HG02938 (cell line): ENCODE measurements at regions not wholly inside any gene's neighbourhood (a gene's known extent, or its start where the extent isn't known, plus 50 kb on each side); places are given as distances from the start of the nearest gene placed in this dataset.
"Not testable (repeated sequence)": the region's sequence is repeated elsewhere in the genome, so short reads cannot be mapped to it uniquely, and the experiment has no call there.

ENCODE experiments used
- ATAC-seq: cut with Tn5 transposase; IDR thresholded peaks from one replicate; pipeline ENCODE4 v1.9.1; 2021; ENCODE audit warnings: mild to moderate bottlenecking, moderate library complexity; ENCODE audit not compliant: unreplicated experiment

DNA sequence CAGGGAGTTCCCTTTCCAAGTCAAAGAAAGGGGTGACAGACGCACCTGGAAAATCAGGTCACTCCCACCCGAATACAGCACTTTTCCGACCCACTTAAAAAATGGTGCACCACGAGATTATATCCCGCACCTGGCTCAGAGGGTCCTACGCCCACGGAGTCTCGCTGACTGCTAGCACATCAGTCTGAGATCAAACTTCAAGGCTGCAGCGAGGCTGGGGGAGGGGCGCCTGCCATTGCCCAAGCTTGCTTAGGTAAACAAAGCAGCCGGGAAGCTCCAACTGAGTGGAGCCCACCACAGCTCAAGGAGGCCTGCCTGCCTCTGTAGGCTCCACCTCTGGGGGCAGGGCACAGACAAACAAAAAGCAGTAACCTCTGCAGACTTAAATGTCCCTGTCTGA is 277.8 kb upstream of the ARHGAP42 start:
- not testable (repeated sequence) for ATAC-seq

GRCh38 chr11:100419518-100419917 is 267.6 kb upstream of the ARHGAP42 start:
- ATAC-seq, result no peak

GRCh38 chr11:100434821-100435641 is 252.1 kb upstream of the ARHGAP42 start:
- ATAC-seq, result no peak

- ATAC-seq, result no peak
Measured at GRCh38 chr11:100438376-100438775, 248.7 kb upstream of the ARHGAP42 start.

- no peak for ATAC-seq
Measured at GRCh38 chr11:100441086-100441485, 246.0 kb upstream of the ARHGAP42 start.

DNA sequence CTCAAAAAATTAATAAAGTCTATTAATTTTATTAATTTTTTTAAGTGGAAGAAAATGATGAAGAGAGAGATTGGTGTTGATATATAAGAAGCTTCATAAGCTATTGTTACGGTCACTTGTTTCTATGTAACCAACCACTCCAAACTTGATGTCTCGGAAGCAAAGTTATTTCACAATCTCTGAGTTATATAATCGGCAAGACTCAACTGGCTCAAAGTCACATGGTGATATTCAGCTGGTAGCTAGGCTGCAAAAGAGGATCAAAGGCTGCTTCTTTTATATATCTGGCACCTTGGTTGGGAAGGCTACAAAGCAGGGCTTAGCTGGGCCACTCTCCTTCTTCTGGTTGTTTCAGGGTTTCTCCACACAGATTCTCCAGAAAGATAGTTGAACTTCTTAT is 245.1 kb upstream of the ARHGAP42 start:
- no peak for ATAC-seq

- ATAC-seq, result no peak
Measured at GRCh38 chr11:100445231-100445735, 241.8 kb upstream of the ARHGAP42 start.

DNA sequence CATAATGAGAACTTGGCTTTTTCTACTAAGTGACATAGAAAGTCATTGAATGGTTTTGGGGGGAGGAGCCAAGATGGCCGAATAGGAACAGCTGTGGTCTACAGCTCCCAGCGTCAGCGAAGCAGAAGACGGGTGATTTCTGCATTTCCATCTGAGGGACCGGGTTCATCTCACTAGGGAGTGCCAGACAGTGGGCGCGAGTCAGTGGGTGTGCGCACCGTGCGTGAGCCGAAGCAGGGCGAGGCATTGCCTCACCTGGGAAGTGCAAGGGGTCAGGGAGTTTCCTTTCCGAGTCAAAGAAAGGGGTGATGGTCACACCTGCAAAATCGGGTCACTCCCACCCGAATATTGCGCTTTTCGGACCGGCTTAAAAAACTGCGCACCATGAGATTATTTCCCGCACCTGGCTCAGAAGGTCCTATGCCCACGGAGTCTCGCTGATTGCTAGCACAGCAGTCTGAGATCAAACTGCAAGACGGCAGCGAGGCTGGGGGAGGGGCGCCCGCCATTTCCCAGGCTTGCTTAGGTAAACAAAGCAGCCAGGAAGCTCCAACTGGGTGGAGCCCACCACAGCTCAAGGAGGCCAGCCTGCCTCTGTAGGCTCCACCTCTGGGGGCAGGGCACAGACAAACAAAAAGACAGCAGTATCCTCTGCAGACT is 235.2 kb upstream of the ARHGAP42 start:
- not testable (repeated sequence) for ATAC-seq

DNA sequence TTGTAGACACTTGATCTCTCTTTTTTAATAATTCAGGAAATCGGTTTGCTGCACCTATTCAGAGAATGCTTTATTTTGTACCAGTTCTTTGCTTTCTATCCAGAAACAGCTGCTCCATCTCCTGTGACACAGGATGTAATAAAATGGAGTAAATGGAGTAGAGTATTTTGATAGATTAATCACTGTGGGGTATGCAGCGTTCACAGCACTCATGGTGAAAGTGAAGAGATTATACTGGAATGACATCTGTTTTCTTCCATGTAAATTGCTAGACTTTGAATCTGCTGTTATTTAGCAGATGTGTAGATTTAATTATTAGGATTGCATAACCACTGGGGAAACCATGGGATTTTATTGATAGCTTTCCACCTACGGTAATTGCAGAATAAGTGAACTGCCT is 227.3 kb upstream of the ARHGAP42 start:
- no peak for ATAC-seq

GRCh38 chr11:100460426-100460825 is 226.7 kb upstream of the ARHGAP42 start:
- ATAC-seq, result no peak

- ATAC-seq, result no peak
Measured at GRCh38 chr11:100467821-100468508, 219.1 kb upstream of the ARHGAP42 start.

GRCh38 chr11:100469835-100470234 is 217.3 kb upstream of the ARHGAP42 start:
- no peak for ATAC-seq

- ATAC-seq, result no peak
Measured at GRCh38 chr11:100472727-100473389, 214.2 kb upstream of the ARHGAP42 start.

DNA sequence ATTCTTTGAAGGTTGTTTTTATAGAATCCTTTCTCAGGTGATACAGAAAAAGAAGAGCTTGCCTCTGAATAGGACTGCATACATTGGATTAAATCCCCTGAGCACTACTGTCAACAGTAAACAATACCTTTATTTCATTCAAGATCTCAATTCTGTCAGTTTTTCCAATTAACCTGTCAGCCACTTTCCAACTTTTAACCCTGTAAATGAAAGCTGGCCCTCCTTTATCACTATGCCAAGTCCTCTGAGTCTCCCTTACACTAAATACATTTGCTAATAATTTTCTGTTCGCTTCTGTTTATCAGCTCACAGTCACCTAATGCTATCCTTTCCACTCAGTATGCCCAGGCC is 213.7 kb upstream of the ARHGAP42 start:
- no peak for ATAC-seq

- no peak for ATAC-seq
Measured at GRCh38 chr11:100484948-100485347, 202.1 kb upstream of the ARHGAP42 start.

- ATAC-seq, result no peak
Measured at GRCh38 chr11:100498780-100499179, 188.3 kb upstream of the ARHGAP42 start.

DNA sequence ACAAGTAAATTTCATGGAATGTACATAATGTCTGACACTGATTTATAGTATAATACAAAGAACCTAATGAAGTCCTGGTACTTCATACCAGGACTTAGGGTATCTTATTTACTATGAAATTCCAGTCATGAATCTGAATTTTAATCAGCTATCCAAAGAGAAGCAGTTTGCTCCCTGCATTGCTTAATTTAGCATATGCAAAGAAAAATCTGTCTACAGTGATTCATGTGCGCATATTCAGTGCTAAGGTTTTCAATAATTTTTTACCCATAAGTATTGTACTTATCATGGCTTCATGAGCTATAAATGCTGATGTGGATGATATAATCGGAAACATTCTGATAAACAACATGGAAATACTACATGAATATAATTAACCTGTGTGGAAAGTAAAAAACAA is 185.6 kb upstream of the ARHGAP42 start:
- ATAC-seq, result no peak

- no peak for ATAC-seq
Measured at GRCh38 chr11:100512475-100512874, 174.6 kb upstream of the ARHGAP42 start.

GRCh38 chr11:100515087-100515486 is 172.0 kb upstream of the ARHGAP42 start:
- ATAC-seq, result no peak

DNA sequence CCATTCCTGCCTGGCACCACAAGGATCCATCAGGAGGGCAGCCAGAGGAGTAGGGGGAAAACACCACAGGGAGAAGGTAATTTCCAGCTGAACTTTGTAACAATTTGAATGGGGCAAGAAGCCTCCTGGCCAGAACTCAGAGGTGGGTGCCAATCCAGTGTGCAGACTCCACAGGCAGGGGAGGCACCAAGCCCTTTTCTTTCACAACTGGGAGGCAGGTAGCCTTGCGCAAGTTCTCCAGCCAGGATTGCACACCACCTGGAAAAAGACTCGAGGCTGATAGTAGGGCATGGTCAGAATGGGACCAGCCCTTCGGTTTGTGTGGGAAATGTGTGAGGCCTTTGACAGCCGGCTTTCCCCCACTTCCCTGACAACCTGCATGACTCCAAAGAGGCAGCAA is 161.9 kb upstream of the ARHGAP42 start:
- no peak for ATAC-seq

DNA sequence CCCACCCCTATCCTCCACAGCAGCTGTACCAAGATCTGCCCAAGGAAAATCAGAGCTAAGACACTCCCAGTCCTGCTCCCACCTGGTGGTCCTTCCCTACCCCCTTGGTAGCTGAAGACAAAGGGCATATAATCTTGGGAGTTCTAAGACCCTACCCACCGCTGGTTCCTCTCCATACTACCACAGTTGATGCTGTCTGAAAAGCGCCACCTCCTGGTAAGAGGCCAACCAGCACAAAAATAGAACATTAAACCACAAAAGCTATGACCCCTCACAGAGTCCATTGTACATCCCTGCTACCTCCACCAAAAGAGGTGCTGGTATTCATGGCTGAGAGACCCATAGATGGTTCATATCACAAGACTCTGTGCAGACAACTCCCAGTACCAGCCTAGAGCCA is 161.5 kb upstream of the ARHGAP42 start:
- ATAC-seq, result no peak
